ENCODE measurements at regions not wholly inside any gene's neighbourhood (a gene's known extent, or its start where the extent isn't known, plus 50 kb on each side); places are given as distances from the start of the nearest gene placed in this dataset.
A peak's percentile ranks its signal among the peaks of the same experiment; 100 is the strongest.
"Not testable (repeated sequence)": the region's sequence is repeated elsewhere in the genome, so short reads cannot be mapped to it uniquely, and the experiment has no call there.

DNA sequence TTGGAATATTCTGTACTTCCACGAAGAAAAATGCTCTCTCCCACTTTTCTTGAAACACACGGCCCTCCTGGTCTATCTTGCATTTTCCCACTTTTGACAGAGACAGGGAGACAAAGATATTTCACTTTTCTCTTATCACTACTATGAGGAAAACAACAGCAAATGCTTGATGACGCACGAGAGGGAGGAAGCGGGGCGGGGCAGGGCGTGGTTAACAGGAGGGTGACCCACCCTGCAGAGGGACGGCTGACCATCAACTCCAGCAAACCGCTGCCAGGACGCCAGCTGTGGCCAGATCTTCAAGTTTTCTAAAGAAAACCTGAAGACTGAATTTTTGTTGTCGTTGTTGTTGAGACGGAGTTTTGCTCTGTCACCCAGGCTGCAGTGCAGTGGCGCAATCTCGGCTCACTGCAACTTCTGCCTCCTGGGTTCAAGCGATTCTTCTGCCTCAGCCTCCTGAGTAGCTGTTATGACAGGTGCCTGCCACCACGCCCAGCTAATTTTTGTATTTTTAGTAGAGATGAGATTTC lies 63.8 kb downstream of the NSUN5 start:
- DNase-seq (ENCODE audit: low spot score): not testable (repeated sequence)

GRCh38 chr7:73234994-73235717 lies 73.5 kb downstream of the NSUN5 start:
- DNase-seq (ENCODE audit: low spot score): not testable (repeated sequence)

- not testable (repeated sequence) for DNase-seq (ENCODE audit: low spot score)
Observed at GRCh38 chr7:73225745-73226144, 82.9 kb downstream of the NSUN5 start.

GRCh38 chr7:73221724-73222123 lies 86.9 kb downstream of the NSUN5 start:
- not testable (repeated sequence) for DNase-seq (ENCODE audit: low spot score)

- DNase-seq (ENCODE audit: low spot score): not testable (repeated sequence)
Observed at GRCh38 chr7:73220766-73221370, 87.8 kb downstream of the NSUN5 start.

GRCh38 chr7:73220357-73220756 lies 88.3 kb downstream of the NSUN5 start:
- not testable (repeated sequence) for DNase-seq (ENCODE audit: low spot score)

DNA sequence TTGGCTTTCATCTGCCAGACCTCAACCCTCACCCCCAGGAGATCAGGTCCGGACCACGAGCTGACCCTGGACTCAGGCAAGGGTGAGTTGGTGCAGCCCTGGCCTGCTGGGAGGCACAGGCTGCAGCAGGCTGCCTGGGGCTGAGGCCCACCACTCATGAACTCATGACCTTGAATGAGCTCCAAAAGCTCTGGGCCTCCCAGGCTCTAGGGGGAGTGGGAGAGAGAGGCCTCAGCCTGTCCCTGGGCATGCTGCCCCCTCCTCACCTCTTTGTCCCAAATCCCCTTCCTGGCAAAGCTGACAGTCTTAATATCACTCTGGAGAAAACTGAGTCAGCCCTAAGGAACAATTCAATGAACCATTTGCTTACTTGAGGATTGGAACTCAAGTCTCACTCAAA lies 89.8 kb downstream of the NSUN5 start:
- not testable (repeated sequence) for DNase-seq (ENCODE audit: low spot score)

- not testable (repeated sequence) for DNase-seq (ENCODE audit: low spot score)
Observed at GRCh38 chr7:73216046-73216675, 92.5 kb downstream of the NSUN5 start.

DNA sequence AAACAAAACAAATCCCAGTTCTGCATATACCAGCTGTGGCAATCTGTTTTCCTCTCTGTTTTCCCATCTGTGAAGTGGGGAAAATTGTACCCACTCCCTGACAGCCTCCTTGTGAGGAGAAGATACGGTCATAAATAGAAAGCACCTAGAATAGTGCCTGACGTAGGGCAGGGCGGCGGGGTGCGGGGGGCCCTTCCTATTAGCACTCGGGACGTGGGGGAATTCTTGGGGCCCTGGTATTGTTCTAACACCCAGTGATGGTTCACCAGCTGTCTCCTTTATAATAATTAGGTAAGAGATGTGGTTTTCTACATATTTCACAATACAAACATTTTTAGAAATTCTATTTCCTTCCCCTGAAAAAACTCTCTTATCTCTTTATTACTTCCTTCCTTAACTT lies 93.4 kb downstream of the NSUN5 start:
- DNase-seq (ENCODE audit: low spot score): not testable (repeated sequence)

DNA sequence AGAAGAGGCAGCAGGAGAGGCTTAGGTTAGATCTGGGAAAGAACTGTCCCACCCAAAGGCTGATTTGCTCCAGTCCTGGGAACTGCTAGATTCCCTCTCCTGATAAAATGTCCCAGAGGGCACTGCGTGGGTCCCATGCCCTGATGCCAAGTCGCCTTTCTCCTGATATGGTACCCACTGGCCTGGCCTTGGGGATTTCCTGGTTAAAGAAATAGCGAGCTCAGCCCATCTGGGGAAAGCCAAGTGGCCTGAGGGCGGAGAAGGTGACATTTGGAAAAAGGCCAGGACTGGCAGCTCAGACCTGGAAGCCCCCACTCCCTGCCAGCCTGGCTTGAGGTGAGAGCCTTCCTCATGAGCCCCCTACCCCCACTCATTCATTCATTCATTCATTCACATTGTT lies 94.2 kb downstream of the NSUN5 start:
- DNase-seq (ENCODE audit: low spot score): peak; percentile 5

- not testable (repeated sequence) for DNase-seq (ENCODE audit: low spot score)
Observed at GRCh38 chr7:73213076-73213475, 95.5 kb downstream of the NSUN5 start.

DNA sequence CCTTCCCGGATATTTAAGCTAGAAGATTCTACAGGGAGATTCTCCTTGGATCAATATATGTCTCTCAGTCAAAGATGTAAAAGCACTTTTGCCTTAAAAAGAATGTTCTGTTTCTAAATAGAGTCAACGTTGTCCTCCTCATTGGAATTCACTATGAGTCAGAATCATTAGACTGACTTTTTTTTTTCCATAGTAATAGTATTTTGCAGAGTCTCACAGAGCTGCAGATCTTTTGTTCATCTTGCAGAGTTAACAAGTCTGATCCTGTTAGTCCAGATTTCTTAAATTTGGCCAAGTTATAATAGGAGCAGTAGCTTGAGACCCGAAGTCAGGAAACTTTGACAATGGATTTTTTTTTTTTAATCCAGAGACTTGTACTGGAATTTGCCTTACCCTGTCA lies 103.0 kb downstream of the NSUN5 start:
- not testable (repeated sequence) for DNase-seq (ENCODE audit: low spot score)

DNA sequence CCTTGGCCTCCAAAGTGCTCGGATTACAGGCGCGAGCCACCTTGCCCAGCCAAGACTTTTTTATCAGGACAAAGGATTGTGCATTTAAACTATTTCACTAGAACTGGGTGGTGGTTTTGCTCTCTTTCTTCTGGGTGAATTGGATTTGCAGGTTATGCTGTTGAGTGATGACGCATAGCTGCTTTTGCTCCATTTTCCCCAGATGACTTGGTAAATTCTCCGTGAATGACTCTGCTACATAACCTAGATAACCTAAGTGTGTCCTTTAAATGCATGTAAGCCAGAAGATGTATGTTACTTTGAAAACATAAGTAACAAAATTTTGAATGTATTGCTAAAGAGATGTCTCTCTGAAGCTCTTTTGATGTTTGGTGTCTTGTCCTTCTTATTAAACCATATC lies 103.7 kb downstream of the NSUN5 start:
- DNase-seq (ENCODE audit: low spot score): peak; percentile 90

DNA sequence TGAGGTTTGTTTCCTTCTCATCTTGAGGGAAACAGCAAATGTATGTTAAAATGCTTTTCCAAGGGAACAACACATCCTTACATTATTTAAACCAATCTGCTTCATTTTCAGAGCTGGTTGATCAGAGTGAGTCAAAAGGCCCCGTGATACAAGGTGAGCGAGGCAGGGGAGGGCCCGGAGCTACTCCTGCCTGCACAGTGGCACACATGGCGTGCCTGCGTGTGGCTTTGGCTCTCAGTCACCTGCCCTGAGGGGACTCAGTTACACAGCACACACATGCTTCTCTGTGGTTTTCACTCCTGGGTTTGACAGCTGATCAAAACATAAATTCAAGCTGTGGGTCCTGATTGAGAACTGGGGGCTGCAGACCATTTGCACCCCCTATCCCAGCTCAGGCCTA lies 105.3 kb downstream of the NSUN5 start:
- DNase-seq (ENCODE audit: low spot score): not testable (repeated sequence)

GRCh38 chr7:73201264-73201663 lies 107.4 kb downstream of the NSUN5 start:
- not testable (repeated sequence) for DNase-seq (ENCODE audit: low spot score)

DNA sequence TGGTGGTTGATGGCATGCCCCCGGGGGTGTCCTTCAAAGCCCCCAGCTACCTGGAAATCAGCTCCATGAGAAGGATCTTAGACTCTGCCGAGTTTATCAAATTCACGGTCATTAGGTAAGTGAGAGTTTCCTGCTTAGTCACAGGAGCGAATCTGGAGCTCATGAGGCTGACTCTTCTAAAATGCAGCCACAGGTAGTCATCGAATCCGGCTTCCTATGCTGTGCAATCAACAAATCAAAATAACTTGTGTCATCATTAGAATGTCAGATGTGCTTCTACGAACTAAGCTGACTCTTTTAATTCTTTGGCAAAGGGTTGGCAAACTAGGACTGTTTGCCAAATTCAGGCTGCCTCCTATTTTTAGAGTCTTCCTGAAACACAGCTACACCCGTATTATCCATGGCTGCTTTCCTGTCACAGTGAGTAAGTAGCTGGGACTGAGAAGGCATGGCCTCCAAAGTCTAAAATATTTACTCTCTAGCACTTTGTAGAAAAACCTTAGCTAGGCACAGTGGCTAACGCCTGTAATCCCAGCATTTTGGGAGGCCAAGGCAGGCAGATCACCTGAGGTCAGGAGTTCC lies 108.0 kb downstream of the NSUN5 start:
- DNase-seq (ENCODE audit: low spot score): not testable (repeated sequence)

- DNase-seq (ENCODE audit: low spot score): not testable (repeated sequence)
Observed at GRCh38 chr7:73193991-73194390, 108.2 kb upstream of the SPDYE9 start.

DNA sequence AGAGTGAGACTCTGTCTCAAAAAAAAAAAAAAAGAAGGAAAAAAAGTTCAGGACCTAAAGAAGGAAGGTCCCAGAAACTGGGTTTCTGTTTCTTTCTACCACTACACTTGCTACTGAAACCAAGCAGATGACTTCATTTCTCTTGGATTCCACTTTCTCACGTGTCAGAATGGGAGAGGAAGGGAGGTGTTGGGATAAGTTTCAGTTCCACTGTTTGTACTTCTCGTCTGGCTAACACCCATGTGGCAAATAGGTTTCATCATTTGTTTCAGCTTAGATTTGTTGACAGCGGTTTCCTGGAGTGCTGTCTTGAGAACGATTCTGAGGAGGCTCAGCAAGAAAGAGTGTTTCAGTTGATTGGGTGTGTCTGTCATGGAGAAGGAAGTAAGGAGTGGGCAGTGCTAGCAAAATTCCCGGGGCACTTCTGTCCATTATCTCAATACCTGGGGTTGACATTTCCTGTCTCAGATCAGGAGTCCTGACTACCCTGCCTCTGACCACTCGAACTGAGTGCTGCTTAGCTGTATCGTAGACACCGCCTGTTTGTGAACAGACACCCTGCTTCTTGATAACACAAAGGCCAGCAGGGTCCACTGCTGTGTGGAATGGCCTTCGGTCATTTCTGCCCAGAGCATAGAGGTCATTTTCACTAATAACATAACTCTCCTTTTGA lies 104.8 kb upstream of the SPDYE9 start:
- not testable (repeated sequence) for DNase-seq (ENCODE audit: low spot score)

DNA sequence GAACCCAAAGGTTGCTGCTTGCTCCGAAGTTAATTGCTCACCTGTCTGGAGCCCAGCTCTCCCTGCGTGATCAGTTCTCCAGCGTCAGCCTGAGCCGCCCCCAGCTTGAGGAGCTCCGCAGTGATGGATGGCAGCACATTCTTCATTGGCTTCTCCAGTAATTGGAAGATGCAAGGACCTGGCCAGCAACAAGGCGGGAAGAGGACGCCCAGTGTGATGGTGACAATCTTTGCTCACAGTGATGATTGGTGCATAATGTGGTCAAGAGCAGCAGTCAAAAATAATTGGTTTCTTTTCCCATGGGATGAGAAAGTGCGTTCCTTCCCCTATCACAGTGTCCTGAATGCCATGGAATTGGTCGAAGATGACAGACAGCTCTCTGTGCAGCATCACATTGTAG lies 102.4 kb upstream of the SPDYE9 start:
- DNase-seq (ENCODE audit: low spot score): not testable (repeated sequence)

DNA sequence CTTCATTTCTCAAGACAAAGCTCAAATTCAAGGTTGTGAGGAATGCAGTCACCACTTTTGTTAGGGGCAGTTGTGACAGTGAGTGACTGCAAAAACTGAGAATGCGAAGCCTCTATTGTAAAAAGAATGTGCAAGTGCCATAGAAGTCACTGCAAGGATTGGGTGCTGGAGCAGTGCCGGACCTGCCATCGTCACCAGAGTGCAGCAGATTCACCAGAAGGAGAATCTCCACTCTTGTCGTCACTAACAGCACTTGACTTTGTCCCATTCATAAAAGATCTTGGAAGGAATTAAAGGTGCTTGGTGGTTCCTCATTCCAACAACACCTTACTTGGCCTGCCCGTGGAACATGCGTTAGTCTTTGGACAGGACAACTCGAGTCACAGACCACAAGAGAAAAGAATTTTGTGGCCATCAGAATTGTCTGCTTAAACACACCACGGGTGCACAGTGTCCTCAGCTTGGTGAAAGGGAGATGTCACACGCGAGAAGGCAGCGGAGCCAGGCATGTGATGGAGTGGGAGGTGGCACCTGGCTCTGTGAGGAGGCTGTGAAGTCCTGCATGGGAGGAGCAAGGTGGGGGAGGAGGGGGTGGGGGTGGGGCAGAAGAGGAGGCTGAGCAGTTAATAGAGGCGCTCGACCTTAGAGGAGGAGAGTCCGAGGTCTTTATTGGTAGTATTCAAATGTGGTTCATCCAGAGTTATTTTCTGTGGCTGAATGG lies 100.9 kb upstream of the SPDYE9 start:
- not testable (repeated sequence) for DNase-seq (ENCODE audit: low spot score)

DNA sequence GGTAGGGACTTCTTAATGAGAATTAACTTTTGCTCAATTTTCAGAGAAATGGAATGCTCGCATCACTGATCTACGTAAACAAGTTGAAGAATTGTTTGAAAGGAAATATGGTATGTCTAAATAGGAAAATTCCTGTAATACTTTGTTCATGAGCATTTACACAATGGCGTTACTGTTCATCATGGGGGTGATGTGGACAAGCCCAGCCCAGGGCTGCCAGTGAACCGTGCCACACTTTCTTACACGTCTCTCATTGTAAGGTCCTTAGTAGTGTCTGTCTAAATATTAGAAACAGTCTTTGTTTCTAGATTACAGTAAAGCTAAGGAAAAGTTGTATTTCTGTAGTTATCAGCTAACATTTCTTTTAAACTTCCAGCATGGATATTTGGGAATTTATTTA lies 91.0 kb upstream of the SPDYE9 start:
- DNase-seq (ENCODE audit: low spot score): not testable (repeated sequence)

Measured in A172 (cell line).